Inflammatory macrophage (primary cell): ENCODE measurements at regions not wholly inside any gene's neighbourhood (a gene's known extent, or its start where the extent isn't known, plus 50 kb on each side); places are given as distances from the start of the nearest gene placed in this dataset.
"Not testable (repeated sequence)": the region's sequence is repeated elsewhere in the genome, so short reads cannot be mapped to it uniquely, and the experiment has no call there.

ENCODE experiments used
- DNase-seq, 2 donors: peaks; one replicate each; pipeline ENCODE4 v3.0.0-alpha.2; 2020 to 2022

DNA sequence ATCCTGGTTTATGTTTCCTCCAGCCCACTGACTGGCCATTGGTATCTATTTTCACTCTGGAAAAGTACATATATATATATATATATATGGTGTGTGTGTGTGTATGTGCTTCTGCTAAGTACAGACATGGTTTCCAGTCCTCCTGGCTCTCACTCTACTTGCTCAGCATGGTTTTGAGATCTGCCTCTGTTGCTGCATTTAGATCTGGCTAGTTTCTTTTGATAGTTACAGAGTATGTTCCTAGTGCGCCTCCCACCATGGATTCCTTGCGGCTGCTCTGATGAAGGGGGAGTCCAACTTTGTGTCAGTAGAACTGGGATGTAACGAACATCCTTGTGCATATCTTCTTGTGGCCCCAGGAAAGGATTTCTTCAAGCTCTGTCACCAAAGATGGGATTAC lies 274.1 kb downstream of the MIAT start:
- DNase-seq = no peak

DNA sequence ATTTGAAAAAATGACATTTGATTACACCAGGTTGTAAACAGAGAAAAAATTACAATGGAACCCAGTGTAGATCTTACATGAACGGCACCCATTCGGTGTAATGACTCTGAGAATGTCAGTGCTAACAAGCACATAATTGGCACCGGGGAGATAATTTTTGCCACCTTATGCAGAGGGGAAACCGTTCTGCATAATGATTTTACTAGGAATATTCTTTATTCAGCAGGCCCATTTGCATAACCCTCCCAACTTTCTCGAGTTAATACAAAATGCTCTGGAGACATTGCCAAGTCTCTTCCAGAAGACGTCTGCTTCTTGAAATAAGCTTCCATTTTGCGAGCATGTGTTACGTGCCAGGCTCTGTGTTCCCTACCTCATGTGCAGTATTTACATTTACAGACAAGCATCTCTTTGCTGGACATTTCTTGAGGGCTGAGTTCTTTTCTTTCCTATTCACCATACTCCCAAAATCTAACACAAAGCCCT lies 275.8 kb downstream of the MIAT start:
- DNase-seq = no peak

DNA sequence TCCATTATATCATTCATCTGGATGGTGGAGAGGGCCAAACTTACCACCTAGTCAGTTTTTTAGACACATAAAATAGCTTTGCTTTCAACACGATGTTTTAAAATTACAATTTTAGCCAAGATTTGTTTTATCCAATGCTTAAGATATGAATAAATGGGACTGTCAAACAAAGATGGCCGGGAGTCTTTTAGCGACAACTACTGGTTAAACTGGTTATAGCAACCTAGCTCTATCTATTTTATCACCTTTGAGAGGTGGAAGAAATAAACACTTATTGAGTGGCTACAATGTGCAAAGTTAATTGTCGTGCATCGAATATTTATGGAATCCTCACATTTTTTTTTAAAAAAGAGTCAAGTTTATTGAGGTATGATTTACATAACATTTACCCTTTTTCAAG lies 279.8 kb downstream of the MIAT start:
- no peak for DNase-seq

DNA sequence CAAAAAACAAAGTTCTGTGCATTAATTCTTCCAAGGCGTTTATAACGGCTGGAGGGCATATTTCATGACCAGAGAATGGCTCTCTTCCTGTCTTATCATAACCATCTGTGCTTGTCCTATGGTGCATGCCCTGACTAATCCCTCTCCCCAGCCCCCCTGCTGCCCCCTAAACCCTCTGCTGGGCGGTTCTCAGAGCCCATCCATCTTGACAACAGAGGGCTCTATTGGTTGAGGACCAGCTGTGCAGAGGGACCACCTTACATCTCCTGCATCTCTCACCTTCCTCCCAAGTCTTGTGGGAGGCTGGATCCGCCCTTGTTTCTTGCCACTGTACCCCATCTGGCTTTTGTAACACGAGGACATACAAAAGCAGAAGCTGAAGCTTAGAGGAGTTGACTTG lies 282.1 kb downstream of the MIAT start:
- DNase-seq = no peak

DNA sequence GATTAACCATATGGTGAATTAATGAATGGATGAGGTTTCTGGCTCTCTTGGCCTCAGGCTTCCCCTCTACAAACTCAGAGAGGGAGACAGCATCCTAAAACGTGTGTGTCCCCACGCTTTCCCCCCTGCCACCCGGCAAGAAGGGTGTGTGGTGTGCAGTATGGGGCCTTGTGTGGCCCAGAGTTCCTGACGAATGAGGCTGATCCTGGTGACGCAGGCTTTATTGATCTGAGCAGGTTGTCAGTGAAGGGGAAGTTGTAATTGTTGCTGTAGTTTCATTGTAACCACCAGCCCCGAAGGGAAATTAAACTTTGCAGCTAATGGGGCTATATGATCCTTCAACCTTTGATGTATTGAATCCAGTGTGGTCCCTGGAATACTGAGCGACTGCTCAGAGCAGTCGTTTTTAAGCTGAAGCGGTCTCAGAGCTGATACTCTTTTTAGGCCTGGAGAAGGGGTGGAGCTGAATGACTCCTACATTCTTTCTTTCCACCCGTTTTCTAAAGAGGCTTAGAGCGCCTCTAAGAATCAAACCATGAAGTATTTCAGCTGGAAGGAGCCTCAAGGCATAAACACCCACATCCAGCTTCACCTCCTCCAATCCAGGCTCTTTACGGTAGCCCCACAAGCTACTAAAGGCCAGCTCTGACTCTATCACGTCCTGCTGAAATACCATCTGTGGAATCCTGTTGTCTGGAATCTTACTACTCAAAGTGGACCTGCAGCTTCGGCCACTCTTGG lies 284.7 kb downstream of the MIAT start:
- DNase-seq = no peak

DNA sequence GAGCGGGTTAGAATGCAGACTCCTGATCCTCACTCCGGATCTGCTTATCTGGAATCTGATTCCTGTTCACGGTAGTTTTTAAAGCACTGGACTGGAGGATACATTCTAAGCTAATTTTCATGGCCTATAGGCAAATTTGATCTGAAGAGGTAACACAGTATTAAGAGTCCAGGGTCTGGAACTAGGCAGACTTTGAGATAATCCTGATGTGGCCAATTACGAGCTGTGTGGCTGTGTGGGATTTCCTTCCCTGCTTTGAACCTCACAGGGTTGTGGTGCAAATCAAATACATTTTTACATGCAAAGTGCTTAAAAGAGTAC lies 285.2 kb downstream of the MIAT start:
- DNase-seq = no peak

DNA sequence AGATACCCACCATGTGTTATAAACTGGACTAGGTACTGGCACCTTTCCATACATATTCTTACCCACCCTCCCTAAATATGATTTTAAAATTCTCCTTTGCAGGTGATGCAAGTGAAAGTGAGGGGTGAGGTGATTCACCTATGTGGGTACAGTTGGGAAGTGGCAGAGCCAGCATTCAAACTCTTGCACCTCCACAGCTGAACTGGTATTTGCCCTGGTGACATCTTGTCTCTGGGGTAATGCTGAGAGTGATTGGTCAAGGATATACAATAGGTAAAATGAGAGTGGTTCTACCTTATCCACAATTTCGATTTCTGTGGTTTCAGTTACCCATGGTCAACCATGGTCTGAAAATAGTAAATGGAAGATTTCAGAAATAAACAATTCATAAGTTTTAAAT lies 288.2 kb downstream of the MIAT start:
- DNase-seq = no peak

DNA sequence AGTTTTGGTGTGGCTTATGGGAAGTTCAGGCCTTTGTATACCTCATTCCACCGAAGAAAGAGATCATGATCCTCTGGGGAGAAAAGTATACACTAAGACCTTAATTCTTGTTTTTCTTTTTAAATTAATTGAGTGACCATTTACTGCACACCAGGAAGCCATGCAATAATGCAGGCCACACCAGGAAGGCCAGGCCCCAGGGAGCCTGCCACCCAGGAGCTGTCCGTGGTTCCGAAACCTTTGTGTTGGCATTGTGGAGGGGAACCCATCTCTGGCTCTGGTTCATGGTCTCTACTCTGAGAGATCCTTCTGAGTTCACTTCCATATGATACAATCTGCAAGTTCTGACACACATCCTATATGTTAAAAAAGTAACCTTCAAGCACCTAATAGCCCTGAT lies 291.8 kb downstream of the MIAT start:
- peak; percentile 14 to 28 for DNase-seq

DNA sequence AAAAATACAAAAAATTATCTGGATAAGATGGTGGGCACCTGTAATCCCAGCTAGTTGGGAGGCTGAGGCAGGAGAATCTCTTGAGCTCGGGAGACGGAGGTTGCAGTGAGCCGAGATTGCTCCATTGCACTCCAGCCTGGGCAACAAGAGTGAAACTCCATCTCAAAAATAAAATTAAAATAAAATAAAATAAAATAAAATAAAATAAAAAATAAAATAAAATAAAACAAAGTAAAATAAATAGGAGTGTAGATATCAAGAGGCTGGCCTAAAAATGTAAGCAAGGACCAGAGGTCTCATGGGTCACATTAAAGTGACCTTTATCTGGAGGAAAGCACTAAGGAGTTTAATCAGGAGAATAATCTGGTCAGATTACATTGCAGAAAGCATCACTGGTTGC lies 293.8 kb downstream of the MIAT start:
- DNase-seq = not testable (repeated sequence)

DNA sequence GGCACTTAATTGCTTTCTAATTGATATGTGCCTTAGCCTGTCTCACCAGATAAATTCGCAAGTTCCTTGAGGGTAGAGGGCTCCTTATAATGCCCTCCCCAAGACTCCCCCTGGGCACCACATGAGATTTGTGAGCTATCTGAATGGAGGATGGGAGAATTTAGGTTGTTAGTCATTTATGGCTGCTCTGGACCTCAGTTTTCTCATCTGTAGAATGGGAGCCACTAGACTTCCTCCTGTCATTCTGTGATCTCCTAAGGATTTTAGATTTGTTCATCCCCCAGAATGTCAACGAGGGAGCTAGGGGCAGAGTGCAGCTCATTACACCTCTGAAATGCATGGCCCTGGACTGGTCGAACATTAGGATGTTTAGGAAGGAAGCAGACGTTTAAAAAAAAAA lies 294.6 kb downstream of the MIAT start:
- DNase-seq = no peak

DNA sequence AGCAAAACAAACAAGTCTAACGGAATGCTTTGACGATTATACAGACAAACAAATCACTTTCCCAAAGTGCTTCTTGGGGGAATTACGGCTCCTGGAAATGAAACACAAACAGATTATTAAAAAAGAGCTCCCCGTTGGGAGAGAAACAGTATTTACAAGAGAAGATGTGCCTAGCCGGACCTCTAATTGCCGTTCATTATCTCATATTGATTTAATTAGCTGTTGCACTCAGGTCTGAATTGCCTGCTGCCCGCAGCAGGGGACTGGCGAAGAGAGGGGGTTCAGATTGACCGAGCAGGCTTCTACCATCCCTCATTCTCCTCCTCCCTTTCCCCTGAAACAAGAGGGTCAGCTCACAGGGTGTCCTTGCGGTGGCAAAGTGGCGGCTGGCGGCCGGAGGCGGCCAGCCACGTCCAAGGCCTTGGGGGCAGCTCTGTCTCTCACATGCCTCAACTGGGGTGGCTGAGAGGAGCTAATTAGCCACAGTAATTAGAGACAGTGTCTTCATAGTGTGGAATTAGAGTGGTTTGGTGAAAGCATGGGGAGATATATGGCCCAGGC lies 295.1 kb downstream of the MIAT start:
- DNase-seq = no peak

DNA sequence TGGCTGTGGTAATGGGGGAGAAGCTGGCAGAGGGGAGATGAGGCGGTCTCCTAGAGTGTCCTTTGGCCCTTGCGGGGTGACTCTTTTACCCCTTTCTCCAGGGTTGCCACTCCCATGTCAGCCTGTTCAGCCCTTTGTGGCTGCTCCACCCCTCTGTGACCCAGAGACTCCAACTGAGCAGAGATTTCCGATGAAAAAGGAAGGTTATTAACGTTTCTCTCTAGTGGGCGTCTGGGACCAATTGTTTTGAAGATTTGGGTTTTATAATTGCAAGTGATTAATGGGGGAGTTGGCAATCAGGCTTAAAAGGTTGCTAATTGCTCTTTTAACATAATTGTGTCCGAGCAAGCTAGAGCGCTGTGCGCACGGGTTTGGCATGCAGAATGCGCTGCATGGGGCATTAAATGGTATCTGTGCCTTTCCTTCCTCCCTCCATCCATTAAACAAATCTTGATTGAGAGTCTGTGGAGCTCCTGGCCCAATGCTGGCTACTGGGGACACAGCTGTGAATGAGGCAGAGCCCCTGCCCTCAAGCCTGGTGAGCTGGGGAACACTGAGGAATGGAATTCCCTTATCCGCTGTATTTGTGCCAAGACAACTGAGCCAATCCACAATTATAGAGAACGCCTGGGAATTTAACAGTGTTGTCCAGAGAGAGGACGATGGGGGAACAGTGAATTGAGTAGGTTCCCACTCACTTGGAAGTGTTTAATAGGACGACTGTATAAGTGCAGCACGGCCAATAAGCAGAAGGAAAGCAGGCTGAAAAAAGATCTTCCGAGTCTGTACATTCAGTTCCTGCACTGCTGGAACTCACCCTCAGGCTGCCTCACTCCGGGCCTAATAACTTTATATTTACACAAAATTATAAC lies 295.9 kb downstream of the MIAT start:
- DNase-seq = no peak

DNA sequence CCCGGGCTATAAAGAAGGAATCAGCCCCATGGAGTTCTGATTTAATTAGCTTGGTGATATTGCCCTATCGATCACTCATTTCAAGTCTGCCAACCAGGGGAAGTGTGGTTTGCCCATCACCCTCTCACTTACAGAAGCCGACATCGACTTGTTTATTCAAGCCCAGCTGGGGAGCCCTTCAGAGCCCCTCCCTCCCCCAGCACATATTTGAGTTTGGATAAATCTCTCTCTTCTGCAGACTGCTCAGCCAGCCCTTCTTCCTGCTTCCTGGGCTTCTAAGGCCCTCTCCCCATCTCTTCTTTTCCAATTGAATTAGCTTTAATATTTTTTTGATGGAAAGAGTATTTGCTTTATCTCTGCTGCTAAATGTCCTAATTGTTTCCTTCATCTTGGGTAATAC lies 299.0 kb downstream of the MIAT start:
- DNase-seq = no peak

DNA sequence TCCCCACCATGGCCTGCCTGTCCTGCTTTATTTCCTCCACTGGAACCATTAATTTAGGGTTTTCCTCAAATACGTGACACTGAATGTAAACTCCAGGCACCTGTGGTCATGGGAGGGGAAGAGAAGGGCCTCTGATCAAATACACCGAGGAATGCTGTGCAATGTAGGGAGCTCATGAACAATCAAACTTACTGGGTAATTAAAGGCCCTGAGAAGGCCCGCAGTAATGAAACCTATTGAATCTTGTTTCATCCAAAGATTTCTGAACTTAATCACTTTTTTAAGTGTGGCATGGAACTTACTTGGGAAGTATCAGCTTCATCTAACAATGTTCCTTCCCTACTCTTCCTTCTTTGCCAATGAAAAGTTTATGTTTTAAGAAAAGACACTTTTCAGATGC lies 299.8 kb downstream of the MIAT start:
- no peak for DNase-seq

DNA sequence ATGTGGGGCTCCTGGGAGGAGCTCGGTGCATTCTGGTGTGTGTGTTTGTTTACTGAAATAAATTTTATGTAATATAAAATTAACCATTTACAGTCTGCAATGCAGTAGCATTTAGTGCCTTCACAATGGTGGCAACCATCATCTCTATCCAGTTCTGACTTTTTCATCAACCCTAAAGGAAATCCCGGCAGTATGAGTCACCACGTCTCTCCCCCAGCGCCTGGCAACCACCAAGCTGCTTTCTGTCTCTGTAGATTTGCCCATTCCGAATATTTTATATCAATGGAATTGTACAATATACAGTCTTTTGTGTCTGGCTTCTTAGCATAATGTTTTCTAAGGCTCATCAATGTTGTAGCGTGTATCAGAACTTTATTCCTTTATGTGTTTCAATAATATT lies 300.5 kb downstream of the MIAT start:
- DNase-seq = no peak

DNA sequence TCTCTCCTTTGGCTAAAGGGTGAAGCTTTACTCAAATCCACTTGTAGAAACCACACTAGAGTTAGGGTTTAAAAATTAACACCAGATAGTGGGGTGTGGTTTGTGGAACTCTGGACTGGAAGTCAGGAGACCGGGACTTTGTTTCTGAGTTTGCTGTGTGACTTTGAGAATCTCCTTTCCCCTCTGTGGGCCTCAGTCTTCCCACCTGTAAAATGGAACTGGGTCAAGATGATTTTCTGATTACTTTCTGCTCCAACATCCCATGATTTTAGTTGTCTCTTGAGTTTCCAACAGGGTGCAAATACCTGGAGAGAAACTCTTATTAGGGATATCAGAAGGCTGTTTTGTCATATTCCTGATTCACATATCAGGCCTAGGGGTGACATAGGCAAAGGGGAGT lies 301.0 kb downstream of the MIAT start:
- no peak for DNase-seq

DNA sequence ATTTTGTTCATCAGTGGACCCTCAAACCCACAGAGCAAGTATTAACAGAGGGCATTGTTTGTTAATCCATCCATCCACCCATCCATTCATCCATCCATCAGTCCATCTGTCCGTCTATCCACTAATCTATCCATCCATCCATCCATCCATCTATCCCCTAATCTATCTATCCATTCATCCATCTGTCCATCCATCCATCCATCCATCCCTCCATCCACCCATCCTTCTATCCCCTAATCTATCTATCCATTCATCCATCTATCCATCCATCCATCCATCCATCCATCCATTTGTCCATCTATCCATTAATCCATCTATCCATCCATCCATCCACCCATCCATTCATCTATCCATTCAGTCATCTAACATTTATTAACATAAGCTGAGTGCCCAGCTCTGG lies 307.3 kb downstream of the MIAT start:
- DNase-seq = no peak

DNA sequence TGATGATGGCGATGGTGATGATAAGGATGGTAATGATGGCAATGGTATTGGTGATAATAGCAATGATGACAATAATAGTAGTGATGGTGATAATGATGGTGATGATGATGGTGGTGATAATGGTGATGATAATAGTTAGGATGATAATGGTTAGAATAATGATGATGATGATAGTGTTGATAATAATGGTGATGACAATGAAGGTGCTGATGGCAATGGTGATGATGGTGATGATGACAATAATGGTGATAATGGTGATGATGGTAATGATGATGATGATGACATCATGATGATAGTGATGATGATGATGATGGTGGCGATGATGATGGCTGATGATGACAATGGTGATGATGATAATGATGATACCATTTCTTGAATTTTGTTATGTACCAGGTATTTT lies 309.9 kb downstream of the MIAT start:
- no peak for DNase-seq

DNA sequence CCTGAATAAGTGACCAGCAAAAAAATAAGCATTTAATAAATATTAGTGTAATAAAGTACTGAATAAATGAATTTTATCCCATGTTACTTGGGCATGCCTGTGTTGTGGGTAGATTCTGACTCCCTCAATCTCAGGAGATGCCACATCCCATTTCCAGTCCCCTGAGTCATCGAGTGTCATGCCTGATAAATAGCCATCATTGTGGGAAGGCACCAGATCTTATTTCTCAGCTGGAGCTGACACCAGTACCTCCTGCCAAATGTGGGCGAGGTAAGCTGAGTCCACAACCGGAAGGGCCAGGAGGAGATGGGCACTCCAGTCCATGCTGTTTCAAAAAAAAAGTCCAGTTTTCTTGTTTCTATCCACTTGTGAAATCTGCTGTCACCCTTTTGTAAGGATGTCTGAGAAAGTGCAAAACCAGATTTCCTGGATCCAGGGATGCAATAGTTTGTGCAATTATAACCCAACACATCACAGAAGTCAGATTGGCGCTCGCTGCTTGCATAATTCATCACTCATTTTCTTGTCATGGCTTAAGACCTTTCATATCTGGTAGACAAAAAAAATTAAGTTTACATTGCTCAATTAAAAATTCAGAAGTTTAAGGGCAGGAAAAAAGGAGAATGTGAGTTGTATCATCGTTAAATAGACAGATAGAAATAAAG lies 311.6 kb downstream of the MIAT start:
- DNase-seq = no peak

DNA sequence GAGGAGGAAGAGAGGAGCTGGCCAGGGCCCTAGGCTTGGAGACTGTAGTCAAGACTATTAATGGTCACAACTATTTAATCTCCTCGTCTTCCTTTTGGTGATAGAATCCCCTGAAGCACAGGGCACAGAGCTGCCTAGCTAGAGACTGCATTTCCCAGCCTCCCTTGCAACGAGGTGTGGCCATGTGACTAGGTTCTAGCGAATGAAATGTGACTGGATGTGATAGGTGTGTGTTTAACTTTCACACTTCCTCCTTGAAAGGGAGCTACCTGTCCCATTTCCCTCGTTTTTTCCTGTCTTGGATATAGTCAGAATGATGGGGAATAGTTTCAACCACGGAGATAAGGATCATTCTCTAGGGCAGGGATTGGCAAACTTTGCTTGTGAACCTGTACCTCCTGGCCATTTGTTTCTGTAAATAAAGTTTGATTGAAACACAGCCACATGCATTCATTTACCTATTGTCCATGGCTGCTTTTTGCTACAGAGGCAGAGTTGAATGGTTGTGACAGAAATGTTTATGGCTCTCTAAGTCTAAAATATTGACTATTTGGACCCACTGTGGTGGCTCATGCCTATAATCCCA lies 313.5 kb downstream of the MIAT start:
- no peak for DNase-seq

DNA sequence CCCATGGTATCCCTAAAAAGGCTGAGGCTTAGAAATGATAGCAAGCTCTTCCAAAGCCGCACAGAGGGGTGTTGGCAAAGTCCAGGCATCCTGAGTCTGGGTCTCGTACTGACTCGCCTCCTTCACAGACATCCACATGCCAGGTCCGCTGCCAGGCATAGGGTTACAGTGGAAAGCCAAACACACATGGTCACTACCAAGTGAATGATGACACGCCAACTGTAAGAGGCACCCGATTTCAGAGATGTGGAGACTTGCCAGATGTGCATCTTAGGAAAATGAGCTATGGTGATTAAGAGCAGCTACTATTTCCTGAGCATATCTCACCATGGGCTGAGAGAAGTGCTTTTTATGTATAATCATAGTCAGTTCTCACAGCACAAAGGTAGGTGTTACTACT lies 314.9 kb downstream of the MIAT start:
- DNase-seq = no peak

DNA sequence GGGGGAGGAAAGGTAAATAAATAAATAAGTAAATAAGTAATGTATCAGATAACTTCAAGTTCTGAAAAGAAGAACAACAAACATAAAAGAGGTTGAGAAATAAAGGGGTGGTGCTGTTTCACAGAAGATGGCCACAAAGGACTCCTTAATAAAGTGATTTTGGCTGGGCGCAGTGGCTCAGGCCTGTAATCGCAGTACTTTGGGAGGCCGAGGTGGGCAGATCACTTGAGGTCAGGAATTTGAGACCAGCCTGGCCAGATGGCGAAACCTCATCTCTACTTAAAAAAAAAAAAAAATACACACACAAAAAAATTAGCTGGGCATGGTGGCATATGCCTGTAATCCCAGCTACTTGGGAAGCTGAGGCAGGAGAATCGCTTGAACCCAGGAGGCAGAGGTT lies 315.5 kb downstream of the MIAT start:
- not testable (repeated sequence) for DNase-seq

DNA sequence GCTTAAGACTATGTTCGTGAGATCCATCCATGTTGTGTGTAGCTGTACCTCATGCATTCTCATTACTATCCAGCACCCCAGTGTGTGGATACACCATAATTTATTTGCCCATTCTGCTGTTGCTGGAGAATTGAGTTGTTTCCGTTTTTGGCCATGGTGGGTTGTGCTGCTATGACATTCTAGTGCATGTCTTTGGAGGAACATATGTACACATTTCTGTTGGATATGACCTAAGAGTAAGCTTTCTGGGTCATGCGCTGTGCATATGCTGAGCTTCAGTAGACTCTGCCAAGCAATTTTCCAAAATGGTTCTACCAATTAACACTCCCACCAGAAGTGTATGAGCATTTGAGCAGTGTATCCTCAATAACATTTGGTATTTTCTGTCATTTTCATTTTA lies 316.6 kb downstream of the MIAT start:
- DNase-seq = no peak
